IPS DF 4.7 (cell line): ENCODE measurements at regions not wholly inside any gene's neighbourhood (a gene's known extent, or its start where the extent isn't known, plus 50 kb on each side); places are given as distances from the start of the nearest gene placed in this dataset.
"Not testable (repeated sequence)": the region's sequence is repeated elsewhere in the genome, so short reads cannot be mapped to it uniquely, and the experiment has no call there.

Experiments
- DNase-seq: peaks from one replicate; pipeline ENCODE4 v3.0.0-alpha.2; 2013; ENCODE audit warnings: low spot score; ENCODE audit errors: extremely low read depth

DNA sequence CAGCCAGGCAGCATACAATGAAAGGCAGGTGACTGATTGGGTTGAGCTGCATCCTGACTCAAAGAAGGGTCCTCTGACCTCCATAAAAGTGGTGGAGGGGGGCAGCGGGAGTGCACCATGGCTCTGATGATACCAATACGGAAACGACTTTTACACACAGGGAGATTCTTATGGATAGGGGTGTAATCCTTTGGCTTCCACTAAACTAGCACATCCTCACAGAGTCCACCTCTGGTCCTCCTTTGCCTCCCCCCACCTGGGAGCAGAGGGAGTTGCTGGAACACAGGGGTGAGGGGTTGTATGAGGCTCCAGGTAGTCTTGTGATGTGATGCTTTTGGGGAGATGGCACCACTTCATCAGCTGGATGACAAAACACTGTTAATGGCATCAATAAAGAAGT is 361.0 kb downstream of the BARHL2 start:
- DNase-seq, result no peak

DNA sequence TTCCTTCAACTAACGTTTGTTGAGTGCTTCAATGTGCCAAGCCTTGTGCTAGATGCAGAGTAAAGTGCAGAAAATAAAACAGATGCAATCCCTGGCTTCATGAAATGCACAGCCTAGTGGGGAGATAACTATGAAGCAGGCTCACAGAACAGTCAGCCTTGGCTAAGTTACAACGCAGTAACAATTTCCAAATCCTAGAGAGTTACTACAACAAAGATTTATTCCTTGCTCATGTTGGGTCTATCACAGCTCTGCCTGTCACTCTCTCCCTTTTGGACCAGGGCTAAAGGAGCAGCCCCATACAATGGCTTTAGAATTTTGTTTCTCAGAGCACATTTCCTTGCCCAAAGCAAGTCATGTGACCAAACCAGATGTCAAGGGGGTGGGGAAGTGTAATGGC is 359.8 kb downstream of the ZNF326 start:
- no peak for DNase-seq

DNA sequence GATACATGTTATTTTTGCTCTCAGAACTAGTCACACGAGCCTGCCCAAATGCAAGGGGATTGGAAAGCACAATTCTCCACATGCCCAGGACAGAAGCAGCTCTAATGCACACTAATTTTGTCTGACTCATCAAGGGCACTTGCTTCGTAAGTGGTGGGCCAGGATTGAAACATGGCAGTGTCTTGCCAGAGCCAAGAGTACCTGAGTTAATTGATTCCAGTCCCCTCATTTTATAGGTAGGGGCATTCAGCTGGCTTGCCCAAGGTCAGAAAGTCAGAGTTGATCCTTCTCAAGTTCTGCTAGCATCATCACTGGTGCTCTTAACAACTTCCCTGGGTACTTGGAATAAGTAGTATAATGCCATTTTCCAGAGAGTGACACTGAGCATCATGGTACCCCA is 356.1 kb downstream of the ZNF326 start:
- DNase-seq, result no peak

DNA sequence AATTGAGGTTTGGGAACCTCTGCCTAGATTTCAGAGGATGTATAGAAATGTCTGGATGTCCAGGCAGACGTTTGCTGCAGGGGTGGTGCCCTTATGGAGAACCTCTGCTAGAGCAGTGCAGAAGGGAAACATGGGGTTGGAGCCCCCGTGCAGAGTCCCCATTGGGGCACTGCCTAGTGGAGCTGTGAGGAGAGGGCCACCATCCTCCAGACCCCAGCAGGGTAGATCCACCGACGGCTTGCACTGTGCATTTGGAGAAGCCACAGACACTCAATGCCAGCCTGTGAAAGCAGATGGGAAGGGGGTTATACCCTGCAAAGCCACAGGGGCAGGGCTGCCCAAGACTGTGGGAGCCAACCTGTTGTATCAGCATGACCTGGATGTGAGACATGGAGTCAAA is 354.6 kb downstream of the ZNF326 start:
- no peak for DNase-seq

DNA sequence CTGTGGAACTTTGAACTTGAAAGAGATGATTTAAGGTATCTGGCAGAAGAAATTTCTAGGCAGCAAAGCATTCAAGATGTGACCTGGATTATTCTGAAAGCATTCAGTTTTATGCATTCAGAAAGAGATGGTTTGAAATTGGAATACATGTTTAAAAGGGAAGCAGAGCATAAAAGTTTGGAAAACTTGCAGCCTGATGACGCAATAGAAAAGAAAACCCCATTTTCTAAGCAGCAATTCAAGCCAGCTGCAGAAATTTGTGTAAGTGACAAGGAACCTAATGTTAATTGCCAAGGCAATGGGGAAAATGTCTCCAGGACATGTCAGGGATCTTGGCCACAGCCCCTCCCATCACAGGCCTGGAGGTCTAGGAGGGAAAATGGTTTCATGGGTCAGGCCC is 354.0 kb downstream of the ZNF326 start:
- DNase-seq, result no peak

DNA sequence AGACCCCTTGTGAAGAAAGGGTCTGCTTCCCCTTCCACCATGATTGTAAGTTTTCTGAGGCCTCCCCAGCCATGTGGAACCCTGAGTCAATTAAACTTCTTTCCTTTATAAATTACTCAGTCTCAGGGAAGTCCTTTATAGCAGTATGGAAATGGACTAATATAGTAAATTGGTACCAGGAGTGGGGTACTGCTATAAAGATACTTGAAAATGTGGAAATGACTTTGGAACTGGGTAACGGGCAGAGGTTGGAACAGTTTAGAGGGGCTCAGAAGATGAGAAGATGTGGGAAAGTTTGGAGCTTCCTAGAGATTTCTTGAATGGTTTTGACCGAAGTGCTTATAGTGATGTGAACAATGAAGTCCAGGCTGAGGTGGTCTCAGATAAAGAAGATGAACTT is 353.5 kb downstream of the ZNF326 start:
- DNase-seq, result not testable (repeated sequence)

DNA sequence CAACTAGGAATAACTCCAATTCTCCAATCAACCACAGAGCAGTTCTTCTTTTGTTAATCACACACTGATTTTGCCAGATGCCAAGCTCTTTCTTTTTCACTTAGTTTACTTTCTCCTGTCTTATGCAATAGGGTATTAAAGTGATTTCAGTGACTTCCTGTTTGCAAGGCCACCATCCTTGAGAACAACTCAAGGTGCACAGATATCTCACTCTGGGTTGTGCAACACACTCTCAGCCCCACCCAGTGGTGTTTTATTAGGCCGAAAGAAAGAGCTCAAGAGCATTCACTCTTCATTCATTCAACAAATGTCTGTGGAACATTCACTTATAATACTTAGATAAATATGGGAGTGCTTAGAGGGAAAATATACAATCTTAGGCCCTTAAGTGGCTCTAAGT is 352.5 kb downstream of the ZNF326 start:
- no peak for DNase-seq

DNA sequence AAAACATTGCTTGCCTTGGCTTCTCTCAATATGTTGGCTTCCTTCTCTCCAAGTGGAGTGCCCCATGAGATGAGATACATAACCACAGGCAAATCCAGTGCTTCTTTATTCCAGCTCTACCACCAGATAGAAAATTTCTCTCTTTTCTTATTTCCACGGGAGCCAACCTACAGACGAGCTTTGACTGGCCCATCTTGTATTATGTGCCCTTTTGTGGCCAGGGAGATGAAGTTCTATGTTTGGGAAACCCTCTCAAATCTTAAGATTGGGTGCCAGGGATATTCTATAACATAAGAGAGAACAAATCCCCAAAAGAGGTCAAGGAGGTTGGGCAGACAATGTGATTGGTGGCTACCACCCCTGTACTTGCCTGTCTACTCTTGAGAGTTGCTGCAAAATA is 351.8 kb downstream of the ZNF326 start:
- no peak for DNase-seq

DNA sequence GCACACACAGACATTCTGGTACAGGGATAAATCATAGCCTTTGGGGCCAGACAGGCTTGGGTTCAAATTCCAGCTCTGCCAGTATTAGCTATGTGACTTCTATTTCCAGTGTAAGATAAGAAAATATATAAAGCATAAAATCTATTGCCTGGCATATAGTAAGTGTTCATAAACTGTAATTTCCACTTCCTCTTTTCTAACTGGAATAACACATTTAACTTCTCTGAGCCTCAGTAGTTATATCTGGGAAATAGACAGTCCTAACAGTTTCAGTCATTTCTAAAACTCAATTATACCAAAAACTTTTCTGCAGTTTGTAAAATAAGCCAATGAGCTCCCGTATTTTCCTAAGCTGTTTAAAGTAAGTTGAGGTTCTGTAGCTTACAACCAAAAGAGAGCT is 351.4 kb downstream of the ZNF326 start:
- DNase-seq, result no peak

DNA sequence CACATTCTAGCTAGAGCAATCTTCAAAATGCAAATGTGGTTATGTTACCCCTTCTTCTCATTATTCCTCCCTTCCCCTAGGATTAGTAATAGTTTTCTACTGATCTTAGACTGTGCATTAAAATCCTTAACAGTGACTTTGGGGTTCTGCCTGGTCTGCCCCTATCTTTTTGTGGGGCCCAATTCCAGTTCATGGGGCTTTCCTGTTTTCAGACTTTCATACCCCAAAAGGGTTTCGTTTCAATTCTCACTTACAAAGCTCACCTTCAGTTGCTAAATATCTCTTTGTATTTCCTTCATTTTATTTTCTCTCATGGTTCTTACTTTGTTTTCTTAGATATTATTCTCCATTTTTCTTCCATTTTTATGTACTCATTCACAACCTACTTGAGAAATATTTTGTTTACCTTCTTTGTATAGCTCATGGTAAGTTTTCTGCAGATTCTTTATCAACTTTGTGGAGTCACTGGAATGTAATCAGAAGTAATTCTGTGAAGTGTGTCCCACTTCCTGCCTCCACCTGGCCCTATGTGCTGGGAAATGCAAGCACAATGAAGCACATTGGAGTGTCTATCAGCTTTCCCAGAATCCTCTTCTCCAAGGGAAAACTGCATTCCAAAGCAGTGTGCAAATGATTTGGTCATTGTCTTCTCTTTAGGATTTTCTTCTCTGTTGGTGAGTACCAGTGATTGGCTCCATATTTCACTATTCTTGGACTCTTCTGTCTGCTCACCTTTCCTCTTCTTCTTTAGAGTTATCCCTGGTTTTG is 350.2 kb downstream of the ZNF326 start:
- no peak for DNase-seq

DNA sequence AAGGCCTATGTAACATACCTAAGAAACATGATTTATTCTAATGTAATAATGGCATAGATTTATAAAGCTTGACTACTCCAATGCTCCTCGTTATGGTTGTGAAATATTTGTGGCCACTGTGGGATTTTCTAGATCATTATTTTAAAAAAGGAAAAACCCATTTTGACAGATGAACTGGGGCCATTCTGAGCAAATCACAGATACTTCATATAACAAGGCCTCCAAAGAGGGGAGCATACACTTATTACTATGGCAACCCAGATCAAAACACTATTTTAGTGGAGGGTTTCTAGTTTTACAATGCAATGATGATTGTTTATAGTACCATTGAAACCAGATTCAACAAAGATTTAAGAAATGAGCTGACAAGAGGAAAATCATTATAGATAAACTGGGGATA is 346.6 kb downstream of the ZNF326 start:
- DNase-seq, result no peak

DNA sequence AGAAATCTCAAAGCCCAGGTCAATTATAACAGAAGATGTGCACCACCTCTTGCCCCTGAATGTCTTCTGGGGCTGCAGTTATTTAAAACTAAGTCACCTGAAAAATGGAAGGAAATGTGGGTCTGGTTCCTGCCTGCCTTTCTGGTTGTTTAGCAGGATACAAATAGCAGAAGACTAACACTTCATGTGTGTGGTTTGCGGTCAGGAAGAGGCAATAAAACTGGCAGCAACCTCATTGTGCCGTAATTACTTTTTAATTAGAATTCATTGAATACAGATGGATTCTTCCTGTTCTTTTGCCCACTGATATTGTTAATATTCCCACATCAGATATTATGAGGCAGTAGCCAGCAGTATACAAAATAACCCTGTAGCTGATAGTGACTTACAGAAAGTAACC is 345.7 kb downstream of the ZNF326 start:
- DNase-seq, result no peak

DNA sequence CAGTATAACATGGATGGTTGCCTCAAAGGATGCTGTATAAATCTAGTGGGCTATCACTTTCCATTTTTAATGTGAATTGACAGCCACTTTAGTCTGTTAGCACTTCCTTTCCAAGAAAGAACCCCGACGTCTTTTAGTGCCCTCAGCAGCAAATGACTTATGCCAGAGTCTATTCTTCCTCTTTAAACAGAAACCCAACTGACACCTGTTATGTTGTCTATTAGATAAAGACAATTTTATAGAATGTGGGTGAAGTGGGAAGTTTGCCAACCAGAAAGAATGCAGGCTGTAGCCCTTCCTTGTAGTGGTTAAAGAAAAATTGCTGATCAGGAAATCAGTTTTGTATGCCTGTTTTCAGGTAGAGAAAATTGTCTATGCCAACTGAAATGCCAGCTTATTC is 344.9 kb downstream of the ZNF326 start:
- no peak for DNase-seq

DNA sequence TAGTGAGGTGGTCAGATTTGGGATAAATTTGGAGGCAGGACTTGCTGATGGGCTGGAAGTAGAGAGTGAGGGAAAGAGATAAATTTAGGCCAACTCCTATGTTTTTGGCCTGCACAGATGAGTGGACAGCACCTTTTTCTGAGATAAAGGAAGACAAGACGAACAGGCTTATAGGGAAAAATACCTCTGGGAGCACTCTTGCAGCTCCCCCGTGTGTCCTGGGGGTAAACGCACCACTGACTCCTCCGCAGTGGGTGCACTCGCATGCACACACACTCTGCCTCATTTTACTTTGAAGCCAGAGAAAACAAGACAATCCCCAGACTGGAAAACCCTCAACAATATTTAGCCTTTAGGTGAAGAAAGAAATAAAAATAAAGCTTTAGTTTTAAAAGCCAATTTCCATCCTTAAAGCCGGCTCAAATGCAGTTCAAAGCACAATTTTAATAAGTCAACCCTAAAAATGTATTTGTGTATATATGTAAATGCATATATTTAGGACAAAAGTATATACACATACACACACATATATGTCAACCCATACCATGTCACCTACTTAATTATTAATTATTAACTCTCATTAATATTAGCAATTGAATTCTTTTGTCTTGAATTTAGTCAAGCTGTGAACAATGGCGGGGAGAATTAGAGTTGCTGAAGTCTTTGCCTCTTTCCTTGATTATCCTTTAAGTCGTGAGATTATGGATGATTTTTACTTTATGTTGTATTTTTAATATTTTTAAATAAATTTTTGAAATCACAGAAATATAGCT is 341.8 kb downstream of the ZNF326 start:
- DNase-seq, result no peak

DNA sequence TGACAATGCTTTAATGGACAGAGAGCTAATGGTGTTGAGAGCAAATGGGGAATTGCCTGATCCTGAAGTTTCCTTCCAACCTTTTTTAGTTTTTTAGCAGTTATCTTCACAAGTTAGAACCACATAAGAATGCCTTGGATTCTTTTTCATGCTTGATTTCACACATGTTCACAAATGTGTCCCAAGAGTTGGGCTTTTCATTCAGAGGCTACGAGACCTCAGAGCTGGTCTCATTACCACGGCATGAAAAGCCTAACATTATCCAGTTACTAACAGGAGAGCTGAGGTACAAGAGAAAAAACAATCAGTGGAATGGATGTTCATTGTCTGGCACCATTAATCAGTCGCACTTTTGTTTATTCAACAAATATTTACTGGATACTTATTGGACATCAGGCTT is 340.6 kb downstream of the ZNF326 start:
- no peak for DNase-seq

DNA sequence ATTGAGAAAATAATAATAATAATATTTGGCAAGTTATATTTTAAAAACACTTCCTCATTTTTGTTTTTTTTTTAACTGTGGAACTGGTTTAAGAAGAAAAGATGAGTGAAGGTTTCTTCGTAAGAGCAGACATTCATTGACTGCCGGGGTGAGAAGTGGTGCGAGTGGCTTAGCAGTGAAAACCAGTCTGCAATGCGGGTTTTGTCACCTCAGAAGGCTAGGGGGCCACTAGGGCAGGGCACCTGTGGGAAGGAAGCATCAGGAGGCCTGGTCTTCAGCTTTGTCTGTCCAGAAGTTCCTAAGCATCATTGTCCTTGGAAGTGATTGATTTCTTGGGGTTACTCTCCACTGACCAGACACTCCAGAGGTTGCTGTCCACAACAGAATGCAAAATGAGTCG is 339.2 kb downstream of the ZNF326 start:
- DNase-seq, result no peak

DNA sequence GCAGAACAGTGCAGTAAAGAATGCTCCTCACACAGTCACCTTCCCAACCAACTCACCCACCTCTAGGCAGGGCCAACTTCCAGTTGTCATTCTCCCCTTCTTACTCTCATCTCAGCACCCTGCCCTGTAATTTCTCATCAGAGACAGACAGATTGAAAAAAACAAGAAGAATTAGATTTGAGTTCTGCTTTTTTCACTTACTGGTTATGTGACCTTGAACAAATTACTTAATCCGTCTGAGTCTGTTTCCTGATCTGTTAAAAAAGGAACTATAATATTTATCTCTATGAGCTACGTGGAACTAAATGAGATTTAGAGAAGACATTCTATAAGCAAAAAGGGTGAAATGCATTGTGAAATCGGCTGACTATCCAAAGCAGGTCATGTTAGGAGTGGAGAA is 330.3 kb downstream of the ZNF326 start:
- no peak for DNase-seq

DNA sequence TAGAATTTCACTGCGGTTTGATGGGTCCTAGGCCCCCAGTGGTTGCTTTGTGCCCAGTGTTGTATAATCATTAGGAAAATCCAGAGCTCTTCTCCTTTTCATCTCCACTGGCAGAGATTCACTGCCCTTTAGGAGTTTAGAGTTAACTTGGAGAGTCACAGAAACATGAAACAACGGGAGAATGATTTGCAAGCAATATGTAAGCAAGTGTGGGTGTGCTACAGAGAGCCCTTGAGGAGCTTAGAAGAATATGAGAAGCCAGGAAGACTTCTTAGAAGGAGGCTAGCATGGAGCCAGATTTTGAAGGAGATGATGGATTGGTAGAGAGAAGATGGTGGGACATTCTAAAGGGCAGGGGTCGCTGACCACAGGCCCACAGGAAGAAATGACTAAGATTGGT is 327.3 kb downstream of the ZNF326 start:
- no peak for DNase-seq

DNA sequence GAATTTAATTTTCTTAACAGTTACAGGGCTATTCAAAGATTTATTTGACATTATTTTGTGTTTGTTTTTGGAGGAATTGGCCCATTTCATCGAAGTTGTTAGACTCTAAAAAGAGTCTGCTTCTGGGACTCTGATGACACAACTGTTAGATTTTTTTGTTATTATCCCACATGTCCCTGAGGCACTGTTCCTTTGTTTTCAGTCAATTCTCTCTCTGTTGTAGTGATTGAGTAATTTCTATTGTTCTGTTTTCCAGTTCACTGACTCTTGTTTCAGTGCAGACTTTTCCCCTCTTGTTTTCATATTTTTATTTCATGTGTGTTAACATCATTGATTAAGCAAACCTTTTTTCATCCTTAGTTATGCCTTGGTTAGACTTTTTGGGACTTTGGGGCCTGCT is 325.0 kb downstream of the ZNF326 start:
- DNase-seq, result no peak

DNA sequence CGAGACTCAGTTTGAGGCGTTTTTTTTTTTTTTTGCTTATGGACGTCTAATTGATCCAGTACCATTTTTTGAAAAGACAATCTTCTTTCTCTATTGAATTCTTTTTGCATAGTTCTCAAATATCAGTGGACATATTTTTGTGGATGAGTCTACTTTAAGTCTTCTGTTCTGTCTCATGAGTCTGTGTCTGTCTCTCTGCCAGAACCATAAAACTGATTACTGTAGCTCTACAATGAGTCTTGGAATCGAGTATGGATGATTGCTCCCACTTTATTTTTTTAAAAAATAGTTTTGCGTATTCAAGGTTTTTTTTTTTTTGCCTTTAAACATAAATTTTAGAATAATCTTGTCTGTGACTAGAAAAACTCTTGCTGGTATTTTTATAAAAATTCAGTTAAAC is 323.5 kb downstream of the ZNF326 start:
- DNase-seq, result no peak

DNA sequence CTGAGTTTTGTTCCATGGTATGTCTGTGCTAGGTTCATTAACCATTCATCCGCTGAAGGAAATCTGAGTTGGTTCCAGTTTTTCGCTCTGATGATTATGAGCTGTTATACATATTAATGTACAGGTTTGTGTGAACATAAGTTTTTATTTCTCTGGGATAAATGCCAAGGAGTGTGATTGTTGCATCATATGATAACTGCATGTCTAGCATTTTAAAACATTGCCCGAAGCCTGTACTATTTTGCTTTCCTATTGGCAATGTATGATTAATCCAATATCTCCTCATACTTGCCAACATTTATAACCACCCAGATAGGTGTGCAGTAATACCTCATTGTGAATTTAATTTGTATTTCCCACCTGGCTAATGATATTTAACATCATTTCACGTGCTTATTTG is 322.7 kb downstream of the ZNF326 start:
- DNase-seq, result no peak

DNA sequence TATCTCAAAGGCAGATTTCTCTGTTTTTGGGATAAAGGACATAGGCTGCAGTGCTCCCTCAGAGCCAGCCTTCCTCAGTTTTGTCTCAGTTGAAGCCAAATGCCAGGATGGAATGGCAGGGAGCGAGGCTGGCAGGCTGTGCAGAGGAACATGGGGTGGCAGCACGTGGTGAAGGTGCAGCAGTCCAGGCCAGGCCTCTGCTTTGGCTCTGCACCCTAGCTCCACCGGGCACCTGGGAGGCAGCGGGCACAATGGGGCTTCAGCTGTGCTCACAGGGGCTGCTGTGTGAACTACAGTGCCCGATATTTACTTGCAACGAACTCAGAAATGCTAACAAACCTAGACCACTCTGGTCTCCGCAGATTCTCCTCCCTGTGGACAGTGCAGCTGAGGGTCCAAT is 319.6 kb downstream of the ZNF326 start:
- no peak for DNase-seq

DNA sequence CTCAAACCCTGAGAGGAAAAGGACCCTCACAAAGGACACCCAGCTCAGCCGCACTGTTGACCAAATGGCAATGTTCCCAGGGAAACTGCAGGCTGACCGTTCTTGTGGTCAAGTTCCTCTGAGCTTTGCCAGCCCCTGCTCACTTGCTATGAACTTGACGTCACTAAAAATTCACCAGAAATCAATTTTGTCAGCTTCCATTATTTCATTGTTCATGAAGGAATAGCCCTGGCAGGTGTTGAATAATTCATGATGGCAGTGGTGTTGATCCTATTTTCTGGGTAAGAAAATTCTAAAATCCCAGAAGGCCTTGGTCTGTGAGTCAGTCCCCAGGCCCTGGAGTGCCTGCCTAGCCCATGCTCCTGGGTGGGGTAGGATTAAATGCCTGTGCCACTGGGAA is 318.9 kb downstream of the ZNF326 start:
- no peak for DNase-seq
